ENCODE measurements at regions not wholly inside any gene's neighbourhood (a gene's known extent, or its start where the extent isn't known, plus 50 kb on each side); places are given as distances from the start of the nearest gene placed in this dataset.

- no peak overlapping the region for H3K9ac ChIP-seq
- H3K9me3 ChIP-seq, result no peaks in the 10 kb centered on the region
- H4K20me1 ChIP-seq, result no peaks in the 10 kb centered on the region
- no peak overlapping the region for H3K27ac ChIP-seq
- H3K4me2 ChIP-seq, result no peak overlapping the region
- no peak overlapping the region for H3K4me3 ChIP-seq
- TF ChIP-seq Cebpa-rat (IDR thresholded peaks at IDR 0.05), result no peak
- H3K4me1 ChIP-seq, result no peaks in the 10 kb centered on the region
- H3K36me3 ChIP-seq, result no peaks in the 10 kb centered on the region
- no peaks in the 10 kb centered on the region for H3K27me3 ChIP-seq
Observed at GRCh38 chr3:59486520-59486919, 436.7 kb upstream of the CFAP20DC start.

- H3K4me2 ChIP-seq, result no peak overlapping the region
- no peak for TF ChIP-seq Cebpa-rat (IDR thresholded peaks at IDR 0.05)
- no peak overlapping the region for H3K4me3 ChIP-seq
- H3K27me3 ChIP-seq, result no peaks in the 10 kb centered on the region
- H3K27ac ChIP-seq, result no peak overlapping the region
- peaks cover 11% of the 10 kb centered on the region for H3K4me1 ChIP-seq
- H3K9me3 ChIP-seq, result no peaks in the 10 kb centered on the region
- no peaks in the 10 kb centered on the region for H4K20me1 ChIP-seq
- no peaks in the 10 kb centered on the region for H3K36me3 ChIP-seq
- H3K9ac ChIP-seq, result no peak overlapping the region
Observed at GRCh38 chr3:59483191-59483590, 433.4 kb upstream of the CFAP20DC start.

GRCh38 chr3:59482684-59483083 is 432.9 kb upstream of the CFAP20DC start:
- Histone ChIP-seq H3K9me3 (no peaks in the 10 kb centered on the region), H3K27ac (no peak overlapping the region), H3K4me3 (no peak overlapping the region), H3K4me2 (no peak overlapping the region), H4K20me1 (no peaks in the 10 kb centered on the region), H3K36me3 (no peaks in the 10 kb centered on the region), H3K9ac (no peak overlapping the region), H3K4me1 (peaks cover 11% of the 10 kb centered on the region), H3K27me3 (no peaks in the 10 kb centered on the region)
- TF ChIP-seq Cebpa-rat (IDR thresholded peaks at IDR 0.05), result no peak

- H3K4me2 ChIP-seq, result no peak overlapping the region
- H3K4me3 ChIP-seq, result no peak overlapping the region
- TF ChIP-seq Cebpa-rat (IDR thresholded peaks at IDR 0.05), result no peak
Observed at GRCh38 chr3:59481776-59482400, 432.1 kb upstream of the CFAP20DC start.

GRCh38 chr3:59480486-59480995 is 430.7 kb upstream of the CFAP20DC start:
- Histone ChIP-seq H3K27me3 (no peaks in the 10 kb centered on the region), H3K36me3 (no peaks in the 10 kb centered on the region), H3K4me2 (peak overlapping the region; percentile 55), H4K20me1 (no peaks in the 10 kb centered on the region), H3K4me3 (no peak overlapping the region), H3K9ac (no peak overlapping the region), H3K27ac (peak overlapping the region; percentile 24; the same call in 1 of the 2 replicates), H3K9me3 (no peaks in the 10 kb centered on the region), H3K4me1 (peaks cover 11% of the 10 kb centered on the region)
- no peak for TF ChIP-seq Cebpa-rat (IDR thresholded peaks at IDR 0.05)

More at GRCh38 chr3:59481776-59482400, 432.1 kb upstream of the CFAP20DC start:
- Histone ChIP-seq H3K4me1 (peaks cover 11% of the 10 kb centered on the region), H3K27ac (no peak overlapping the region), H3K9ac (no peak overlapping the region), H3K27me3 (no peaks in the 10 kb centered on the region), H3K36me3 (no peaks in the 10 kb centered on the region), H3K9me3 (no peaks in the 10 kb centered on the region), H4K20me1 (no peaks in the 10 kb centered on the region)

GRCh38 chr3:59473636-59474035 is 423.8 kb upstream of the CFAP20DC start:
- H3K36me3 ChIP-seq, result no peaks in the 10 kb centered on the region

GRCh38 chr3:59472541-59472940 is 422.7 kb upstream of the CFAP20DC start:
- peaks cover 9% of the 10 kb centered on the region for H3K4me1 ChIP-seq
- no peak overlapping the region for H3K4me3 ChIP-seq
- no peak overlapping the region for H3K27ac ChIP-seq
- H3K27me3 ChIP-seq, result no peaks in the 10 kb centered on the region
- no peaks in the 10 kb centered on the region for H3K36me3 ChIP-seq
- no peak overlapping the region for H3K4me2 ChIP-seq
- peaks cover 25% of the 10 kb centered on the region for H3K9me3 ChIP-seq
- no peak overlapping the region for H3K9ac ChIP-seq
- TF ChIP-seq Cebpa-rat (IDR thresholded peaks at IDR 0.05), result no peak
- no peaks in the 10 kb centered on the region for H4K20me1 ChIP-seq

More at GRCh38 chr3:59473636-59474035, 423.8 kb upstream of the CFAP20DC start:
- Histone ChIP-seq H3K27ac (no peak overlapping the region), H4K20me1 (no peaks in the 10 kb centered on the region), H3K9ac (no peak overlapping the region), H3K9me3 (peaks cover 25% of the 10 kb centered on the region), H3K4me2 (no peak overlapping the region), H3K4me3 (no peak overlapping the region), H3K27me3 (no peaks in the 10 kb centered on the region), H3K4me1 (peaks cover 9% of the 10 kb centered on the region)
- no peak for TF ChIP-seq Cebpa-rat (IDR thresholded peaks at IDR 0.05)

- no peak for TF ChIP-seq Cebpa-rat (IDR thresholded peaks at IDR 0.05)
- Histone ChIP-seq H4K20me1 (no peaks in the 10 kb centered on the region), H3K4me2 (no peak overlapping the region), H3K27ac (no peak overlapping the region), H3K4me3 (no peak overlapping the region), H3K9ac (no peak overlapping the region), H3K4me1 (peaks cover 9% of the 10 kb centered on the region), H3K9me3 (peaks cover 25% of the 10 kb centered on the region), H3K36me3 (no peaks in the 10 kb centered on the region), H3K27me3 (no peaks in the 10 kb centered on the region)
Observed at GRCh38 chr3:59469948-59470723, 420.3 kb upstream of the CFAP20DC start.

GRCh38 chr3:59467476-59467875 is 417.7 kb upstream of the CFAP20DC start:
- H3K9ac ChIP-seq, result no peak overlapping the region
- H3K36me3 ChIP-seq, result no peaks in the 10 kb centered on the region
- H3K4me2 ChIP-seq, result no peak overlapping the region
- no peaks in the 10 kb centered on the region for H3K27me3 ChIP-seq
- H3K27ac ChIP-seq, result no peak overlapping the region
- H4K20me1 ChIP-seq, result no peaks in the 10 kb centered on the region
- H3K4me3 ChIP-seq, result no peak overlapping the region
- H3K9me3 ChIP-seq, result peaks cover 25% of the 10 kb centered on the region
- H3K4me1 ChIP-seq, result peaks cover 9% of the 10 kb centered on the region
- TF ChIP-seq Cebpa-rat (IDR thresholded peaks at IDR 0.05), result no peak

- H3K4me2 ChIP-seq, result no peak overlapping the region
- peaks cover 19% of the 10 kb centered on the region for H3K9me3 ChIP-seq
- no peaks in the 10 kb centered on the region for H3K4me1 ChIP-seq
- H3K4me3 ChIP-seq, result no peak overlapping the region
- no peak for TF ChIP-seq Cebpa-rat (IDR thresholded peaks at IDR 0.05)
- no peak overlapping the region for H3K9ac ChIP-seq
- no peaks in the 10 kb centered on the region for H3K27me3 ChIP-seq
- no peak overlapping the region for H3K27ac ChIP-seq
- H3K36me3 ChIP-seq, result no peaks in the 10 kb centered on the region
- no peaks in the 10 kb centered on the region for H4K20me1 ChIP-seq
Observed at GRCh38 chr3:59464187-59464586, 414.4 kb upstream of the CFAP20DC start.
